HepG2 (cell line): ENCODE measurements at regions not wholly inside any gene's neighbourhood (a gene's known extent, or its start where the extent isn't known, plus 50 kb on each side); places are given as distances from the start of the nearest gene placed in this dataset.

Source experiments
- ATAC-seq: fragments of 200-7000 bp; cut with Tn5 transposase; 3 replicates; pipeline ENCODE4 v1.9.1; 2020; ENCODE audit warnings: mild to moderate bottlenecking, moderate library complexity
- BruUV-seq: library from RNA; stranded (reverse); fragments of 400-500 nt; replicated peaks from 2 replicates; lab custom pipeline; 2021; lab: Mats Ljungman, UMichigan
- CTCF ChIA-PET: fragments of 300-600 bp; formaldehyde crosslinking; extraction: SDS; loops from one replicate; lab custom pipeline; 2021; ENCODE audit warnings: low total read pairs, inconsistent platforms, low intra/inter-chr PET ratio; lab: Yijun Ruan, JAX
- POLR2A ChIA-PET: fragments of 350-600 bp; sonication (Branson Sonifier 250); formaldehyde crosslinking; loops from one replicate; lab custom pipeline; 2020; ENCODE audit warnings: antibody characterized with exemption, inconsistent platforms; lab: Yijun Ruan, JAX
- DNase-seq: peaks from one replicate; pipeline ENCODE4 v3.0.0-alpha.2; 2015; ENCODE audit warnings: low spot score
- FAIRE-seq: peaks from 3 replicates; lab custom pipeline; 2011; peaks lifted over from hg19 to GRCh38; lab: Jason Lieb, UNC
- H2AFZ ChIP-seq: one replicate; pipeline ENCODE4 v1.6.1; 2011; ENCODE audit warnings: low read length, inconsistent platforms
- H3K27ac ChIP-seq: fragments of 300-600 bp; 3 replicates; pipeline ENCODE4 v1.8.0; 2011; ENCODE audit warnings: mixed run types, mild to moderate bottlenecking, mixed read lengths, low read length, inconsistent platforms; ENCODE audit not compliant: insufficient read depth; ENCODE audit errors: extremely low read length
- H3K27me3 ChIP-seq, 2 experiments: fragments of 200-600 bp in 1 of 2; 2 replicates in 1 of 2; 3 replicates in 1 of 2; pipeline versions ENCODE4 v1.6.0 to v1.8.0; 2011; ENCODE audit warnings: low read length in 2 of 2, mild to moderate bottlenecking in 2 of 2, moderate library complexity in 2 of 2, inconsistent platforms in 1 of 2; ENCODE audit not compliant: insufficient read depth in 2 of 2, control insufficient read depth in 1 of 2
- H3K36me3 ChIP-seq, 2 experiments: fragments of 200-600 bp in 1 of 2; replicated peaks in 1 of 2; 2 replicates in 1 of 2; 3 replicates in 1 of 2; pipeline versions ENCODE4 v1.5.1 to v1.8.0; 2011; ENCODE audit warnings: low read length in 2 of 2, inconsistent platforms in 1 of 2; ENCODE audit not compliant: insufficient read depth in 2 of 2, control insufficient read depth in 1 of 2
- H3K4me1 ChIP-seq: 2 replicates; pipeline ENCODE4 v1.5.1; 2012; ENCODE audit warnings: low read length, inconsistent platforms; ENCODE audit not compliant: insufficient read depth
- H3K4me2 ChIP-seq: 2 replicates; pipeline ENCODE4 v1.6.0; 2011; ENCODE audit warnings: low read depth, low read length, inconsistent platforms
- H3K4me3 ChIP-seq, 3 experiments: fragments of 200-600 bp in 1 of 3; sonication (generic), shearing (Covaris generic) in 1 of 3; replicated peaks in 1 of 3; 2 replicates each; pipeline ENCODE4 v1.5.1; 2011 to 2016; ENCODE audit warnings: low read length in 3 of 3, inconsistent platforms in 2 of 3, low read depth in 2 of 3, mild to moderate bottlenecking in 2 of 3, control low read depth in 1 of 3, mixed read lengths in 1 of 3; ENCODE audit not compliant: insufficient read depth in 1 of 3
- H3K79me2 ChIP-seq: one replicate; pipeline ENCODE4 v1.6.1; 2011; ENCODE audit warnings: low read length, inconsistent platforms; ENCODE audit not compliant: insufficient read depth
- H3K9ac ChIP-seq: 2 replicates; pipeline ENCODE4 v1.6.0; 2011; ENCODE audit warnings: mild to moderate bottlenecking, low read depth, low read length, inconsistent platforms; ENCODE audit not compliant: insufficient read depth
- H3K9me3 ChIP-seq: 2 replicates; pipeline ENCODE4 v1.5.1; 2012; ENCODE audit warnings: mild to moderate bottlenecking, low read length
- H4K20me1 ChIP-seq: 2 replicates; pipeline ENCODE4 v1.6.0; 2011; ENCODE audit warnings: inconsistent platforms, mild to moderate bottlenecking, low read length, moderate library complexity; ENCODE audit not compliant: insufficient read depth
- E2F2 ChIP-seq: sonication (generic); formaldehyde crosslinking; IDR thresholded peaks from 2 replicates; pipeline ENCODE4 v1.4.0; 2020; ENCODE audit warnings: missing genetic modification reagents, borderline replicate concordance
- MIER2 ChIP-seq: IDR thresholded peaks from 2 replicates; pipeline ENCODE4 v1.6.1; 2016; ENCODE audit warnings: missing biosample characterization, missing genetic modification reagents
- MLLT10 ChIP-seq: sonication (generic); formaldehyde crosslinking; IDR thresholded peaks from 2 replicates; pipeline ENCODE4 v1.4.0; 2020; ENCODE audit warnings: missing genetic modification reagents
- NR2C2 ChIP-seq: sonication (generic); formaldehyde crosslinking; IDR thresholded peaks from 2 replicates; pipeline ENCODE4 v1.4.0; 2020; ENCODE audit warnings: missing genetic modification reagents, mild to moderate bottlenecking, moderate library complexity, borderline replicate concordance
- PLRG1 ChIP-seq: fragments of 450-650 bp; conservative IDR thresholded peaks from 2 replicates; pipeline ENCODE4 v1.6.1; 2016
- SNAI1 ChIP-seq: sonication (generic); formaldehyde crosslinking; IDR thresholded peaks from 2 replicates; pipeline ENCODE4 v1.5.0; 2020; ENCODE audit warnings: mild to moderate bottlenecking, missing genetic modification reagents, borderline replicate concordance
- XRCC5 ChIP-seq: fragments of 200-400 bp; formaldehyde crosslinking; optimal IDR thresholded peaks from 2 replicates; pipeline ENCODE3; 2017; ENCODE audit warnings: mild to moderate bottlenecking, low read length
- ZMYM2 ChIP-seq: sonication (generic); formaldehyde crosslinking; IDR thresholded peaks from 2 replicates; pipeline ENCODE4 v1.8.0; 2022; ENCODE audit warnings: mild to moderate bottlenecking, missing genetic modification reagents
- ZNF10 ChIP-seq: sonication (generic); formaldehyde crosslinking; IDR thresholded peaks from 2 replicates; pipeline ENCODE4 v1.4.0; 2020; ENCODE audit warnings: mild to moderate bottlenecking, low read depth, missing genetic modification reagents, borderline replicate concordance
- ZNF878 ChIP-seq: sonication (generic); formaldehyde crosslinking; IDR thresholded peaks from 2 replicates; pipeline ENCODE4 v1.8.1; 2023; ENCODE audit warnings: mild to moderate bottlenecking, missing genetic modification reagents, moderate library complexity
- in situ Hi-C: cut with HindIII; loops from 2 replicates; pipeline ENCODE4 v1.10.0; 2017; ENCODE audit warnings: low pct_unique_long_range_greater_than_20kb; ENCODE audit not compliant: extremely low pct_ligation_motif_present
- intact Hi-C: fragments of 100-400 bp; cut with micrococcal nuclease; formaldehyde crosslinking; loops from one replicate; pipeline ENCODE4 v1.10.0; 2022; ENCODE audit not compliant: unreplicated experiment
- TF ChIP-seq, protein P1 (sequence below), 2 experiments: sonication (generic) in 1 of 2; formaldehyde crosslinking in 1 of 2; IDR thresholded peaks; 2 replicates each; pipeline versions ENCODE4 v1.5.1 to v1.6.1; 2011 to 2020; ENCODE audit warnings: borderline replicate concordance in 1 of 2, low read depth in 1 of 2, low read length in 1 of 2, mild to moderate bottlenecking in 1 of 2, missing genetic modification reagents in 1 of 2, moderate library complexity in 1 of 2
- TF ChIP-seq, protein P2 (sequence below): sonication (generic); formaldehyde crosslinking; IDR thresholded peaks from 2 replicates; pipeline ENCODE4 v1.4.0; 2020; ENCODE audit warnings: missing genetic modification reagents, borderline replicate concordance

GRCh38 chr4:71206763-71207162, 132.1 kb upstream of the SLC4A4 start (continued):
- TF ChIP-seq, protein P1, sequence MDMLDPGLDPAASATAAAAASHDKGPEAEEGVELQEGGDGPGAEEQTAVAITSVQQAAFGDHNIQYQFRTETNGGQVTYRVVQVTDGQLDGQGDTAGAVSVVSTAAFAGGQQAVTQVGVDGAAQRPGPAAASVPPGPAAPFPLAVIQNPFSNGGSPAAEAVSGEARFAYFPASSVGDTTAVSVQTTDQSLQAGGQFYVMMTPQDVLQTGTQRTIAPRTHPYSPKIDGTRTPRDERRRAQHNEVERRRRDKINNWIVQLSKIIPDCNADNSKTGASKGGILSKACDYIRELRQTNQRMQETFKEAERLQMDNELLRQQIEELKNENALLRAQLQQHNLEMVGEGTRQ (IDR thresholded peaks at IDR 0.05; ENCODE audit: low read depth, low read length), result no peak
- TF ChIP-seq, protein P1 (CRISPR knock-in tag; IDR thresholded peaks at IDR 0.05; ENCODE audit: borderline replicate concordance), result no peak
- no peak for TF ChIP-seq MLLT10 (CRISPR knock-in tag)

GRCh38 chr4:71209161-71209560, 129.7 kb upstream of the SLC4A4 start:
- no peak for FAIRE-seq
- CTCF ChIA-PET, result no interaction called here
- Histone ChIP-seq H2AFZ (no peak overlapping the region), H3K27me3 (no peaks in the 10 kb centered on the region), H3K4me3 (no peak overlapping the region), H4K20me1 (no peaks in the 10 kb centered on the region), H3K36me3 (no peaks in the 10 kb centered on the region), H3K4me2 (no peak overlapping the region), H3K9ac (no peak overlapping the region), H3K4me1 (no peaks in the 10 kb centered on the region), H3K27ac (no peak overlapping the region), H3K9me3 (no peaks in the 10 kb centered on the region), H3K79me2 (no peaks in the 10 kb centered on the region)
- in situ Hi-C loops (no loop called here), intact Hi-C loops (no loop called here)
- BruUV-seq, result no TSS peak
- TF ChIP-seq, protein P2, sequence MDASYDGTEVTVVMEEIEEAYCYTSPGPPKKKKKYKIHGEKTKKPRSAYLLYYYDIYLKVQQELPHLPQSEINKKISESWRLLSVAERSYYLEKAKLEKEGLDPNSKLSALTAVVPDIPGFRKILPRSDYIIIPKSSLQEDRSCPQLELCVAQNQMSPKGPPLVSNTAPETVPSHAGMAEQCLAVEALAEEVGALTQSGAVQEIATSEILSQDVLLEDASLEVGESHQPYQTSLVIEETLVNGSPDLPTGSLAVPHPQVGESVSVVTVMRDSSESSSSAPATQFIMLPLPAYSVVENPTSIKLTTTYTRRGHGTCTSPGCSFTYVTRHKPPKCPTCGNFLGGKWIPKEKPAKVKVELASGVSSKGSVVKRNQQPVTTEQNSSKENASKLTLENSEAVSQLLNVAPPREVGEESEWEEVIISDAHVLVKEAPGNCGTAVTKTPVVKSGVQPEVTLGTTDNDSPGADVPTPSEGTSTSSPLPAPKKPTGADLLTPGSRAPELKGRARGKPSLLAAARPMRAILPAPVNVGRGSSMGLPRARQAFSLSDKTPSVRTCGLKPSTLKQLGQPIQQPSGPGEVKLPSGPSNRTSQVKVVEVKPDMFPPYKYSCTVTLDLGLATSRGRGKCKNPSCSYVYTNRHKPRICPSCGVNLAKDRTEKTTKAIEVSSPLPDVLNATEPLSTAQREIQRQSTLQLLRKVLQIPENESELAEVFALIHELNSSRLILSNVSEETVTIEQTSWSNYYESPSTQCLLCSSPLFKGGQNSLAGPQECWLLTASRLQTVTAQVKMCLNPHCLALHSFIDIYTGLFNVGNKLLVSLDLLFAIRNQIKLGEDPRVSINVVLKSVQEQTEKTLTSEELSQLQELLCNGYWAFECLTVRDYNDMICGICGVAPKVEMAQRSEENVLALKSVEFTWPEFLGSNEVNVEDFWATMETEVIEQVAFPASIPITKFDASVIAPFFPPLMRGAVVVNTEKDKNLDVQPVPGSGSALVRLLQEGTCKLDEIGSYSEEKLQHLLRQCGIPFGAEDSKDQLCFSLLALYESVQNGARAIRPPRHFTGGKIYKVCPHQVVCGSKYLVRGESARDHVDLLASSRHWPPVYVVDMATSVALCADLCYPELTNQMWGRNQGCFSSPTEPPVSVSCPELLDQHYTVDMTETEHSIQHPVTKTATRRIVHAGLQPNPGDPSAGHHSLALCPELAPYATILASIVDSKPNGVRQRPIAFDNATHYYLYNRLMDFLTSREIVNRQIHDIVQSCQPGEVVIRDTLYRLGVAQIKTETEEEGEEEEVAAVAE (CRISPR knock-in tag), result no peak
- TF ChIP-seq MIER2 (CRISPR knock-in tag) (no peak), XRCC5 (no peak), ZMYM2 (CRISPR knock-in tag) (no peak), NR2C2 (CRISPR knock-in tag) (no peak), ZNF10 (no peak), SNAI1 (CRISPR knock-in tag) (no peak), ZNF878 (CRISPR knock-in tag) (no peak), PLRG1 (no peak), E2F2 (CRISPR knock-in tag) (no peak)
- POLR2A ChIA-PET, result no interaction called here
- no peak for ATAC-seq
- no peak for DNase-seq
